ENCODE measurements at regions not wholly inside any gene's neighbourhood (a gene's known extent, or its start where the extent isn't known, plus 50 kb on each side); places are given as distances from the start of the nearest gene placed in this dataset.

DNA sequence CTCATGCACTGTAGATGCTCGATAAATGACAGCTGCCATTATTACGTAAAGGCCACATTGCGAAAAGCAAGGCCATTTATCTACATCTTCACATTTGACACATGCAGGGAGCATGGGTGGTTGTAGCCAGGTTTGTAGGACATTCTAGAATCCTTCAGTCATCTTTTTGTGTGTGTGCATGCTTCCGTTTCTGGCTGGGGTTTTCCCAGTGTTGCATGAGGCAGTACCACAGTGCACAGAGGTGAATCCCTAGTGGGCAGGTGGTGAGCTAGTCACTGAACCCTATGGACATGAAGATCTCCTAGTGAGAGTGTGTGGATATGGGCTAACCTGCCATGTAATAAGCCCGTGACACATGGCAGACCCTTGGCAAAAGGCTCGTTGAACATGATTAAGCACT, 151.8 kb upstream of the SLC14A2 start:
- TF ChIP-seq, protein P1, sequence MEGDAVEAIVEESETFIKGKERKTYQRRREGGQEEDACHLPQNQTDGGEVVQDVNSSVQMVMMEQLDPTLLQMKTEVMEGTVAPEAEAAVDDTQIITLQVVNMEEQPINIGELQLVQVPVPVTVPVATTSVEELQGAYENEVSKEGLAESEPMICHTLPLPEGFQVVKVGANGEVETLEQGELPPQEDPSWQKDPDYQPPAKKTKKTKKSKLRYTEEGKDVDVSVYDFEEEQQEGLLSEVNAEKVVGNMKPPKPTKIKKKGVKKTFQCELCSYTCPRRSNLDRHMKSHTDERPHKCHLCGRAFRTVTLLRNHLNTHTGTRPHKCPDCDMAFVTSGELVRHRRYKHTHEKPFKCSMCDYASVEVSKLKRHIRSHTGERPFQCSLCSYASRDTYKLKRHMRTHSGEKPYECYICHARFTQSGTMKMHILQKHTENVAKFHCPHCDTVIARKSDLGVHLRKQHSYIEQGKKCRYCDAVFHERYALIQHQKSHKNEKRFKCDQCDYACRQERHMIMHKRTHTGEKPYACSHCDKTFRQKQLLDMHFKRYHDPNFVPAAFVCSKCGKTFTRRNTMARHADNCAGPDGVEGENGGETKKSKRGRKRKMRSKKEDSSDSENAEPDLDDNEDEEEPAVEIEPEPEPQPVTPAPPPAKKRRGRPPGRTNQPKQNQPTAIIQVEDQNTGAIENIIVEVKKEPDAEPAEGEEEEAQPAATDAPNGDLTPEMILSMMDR (IDR thresholded peaks at IDR 0.05), result no peak
- TF ChIP-seq POLR2A (IDR thresholded peaks at IDR 0.05), result no peak
